Left renal pelvis (tissue), 4 donors: ENCODE measurements at regions not wholly inside any gene's neighbourhood (a gene's known extent, or its start where the extent isn't known, plus 50 kb on each side); places are given as distances from the start of the nearest gene placed in this dataset.

Experiments
- DNase-seq, 4 donors: peaks; one replicate each; pipeline ENCODE4 v3.0.0-alpha.2; 2013; ENCODE audit warnings: low read depth in 4 of 4, low spot score in 3 of 4

DNA sequence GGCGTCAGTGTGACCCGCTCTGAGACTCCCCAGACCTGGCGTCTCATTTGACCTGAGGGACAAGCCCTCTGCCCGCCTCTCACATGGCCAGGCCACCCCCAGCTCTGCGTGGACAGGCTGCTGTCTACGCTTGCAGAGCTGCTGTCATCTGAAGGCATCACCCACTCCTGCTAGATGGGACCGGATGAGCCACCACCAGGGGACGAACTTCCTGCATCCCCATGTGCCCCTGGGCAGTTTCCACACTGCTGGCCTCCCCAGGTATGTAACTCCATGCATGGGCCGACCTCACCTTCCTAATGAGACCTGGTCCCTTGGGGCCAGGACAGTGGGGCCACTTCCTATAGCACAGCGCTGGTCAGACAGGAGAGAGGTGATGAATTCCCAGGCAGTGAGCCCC, 121.5 kb downstream of the PSMG1 start:
- no peak for DNase-seq

DNA sequence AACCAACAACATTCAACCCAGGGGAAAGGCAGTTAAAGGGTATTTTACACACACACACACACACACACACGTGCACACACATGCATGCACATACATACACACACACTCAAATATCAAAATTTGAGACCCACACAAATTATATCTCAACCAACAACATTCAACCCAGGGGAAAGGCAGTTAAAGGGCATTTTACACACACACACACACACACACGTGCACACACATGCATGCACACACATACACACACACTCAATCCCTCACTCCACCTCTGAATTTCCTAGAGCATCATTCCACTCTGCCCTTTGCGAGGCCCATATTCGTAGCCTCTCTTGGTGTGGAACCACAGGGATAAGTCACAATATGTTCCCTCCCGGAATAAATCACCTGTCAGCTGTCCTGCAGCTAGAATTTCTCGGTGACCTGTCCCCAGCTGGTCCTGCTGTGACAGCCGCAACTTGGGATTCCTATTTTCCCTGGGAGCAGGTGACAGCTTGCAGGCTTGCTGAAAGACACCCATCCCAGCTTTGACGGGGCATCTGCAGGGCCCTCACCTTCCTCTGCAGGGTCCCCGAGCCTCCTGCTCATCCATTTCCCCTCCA, 122.7 kb downstream of the PSMG1 start:
- DNase-seq = no peak

DNA sequence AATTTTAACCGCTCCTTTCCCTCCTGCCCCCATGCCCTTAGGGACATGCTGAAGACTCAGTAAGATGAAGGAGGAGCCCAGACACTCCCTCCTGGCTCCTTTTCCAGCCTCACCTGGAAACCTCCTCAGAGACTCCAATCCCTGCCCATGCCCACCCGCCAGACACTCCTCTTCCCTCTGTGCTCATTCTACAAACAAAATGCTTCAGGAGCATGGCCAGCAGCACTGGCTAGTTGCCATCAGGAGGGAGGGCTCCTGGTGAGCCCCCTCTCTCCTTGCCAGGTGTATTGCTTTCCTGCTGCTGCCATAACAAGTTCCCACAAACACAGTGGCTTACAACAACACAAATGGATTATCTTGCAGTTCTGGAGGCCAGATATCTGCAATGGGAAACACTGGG, 126.1 kb downstream of the PSMG1 start:
- no peak for DNase-seq

DNA sequence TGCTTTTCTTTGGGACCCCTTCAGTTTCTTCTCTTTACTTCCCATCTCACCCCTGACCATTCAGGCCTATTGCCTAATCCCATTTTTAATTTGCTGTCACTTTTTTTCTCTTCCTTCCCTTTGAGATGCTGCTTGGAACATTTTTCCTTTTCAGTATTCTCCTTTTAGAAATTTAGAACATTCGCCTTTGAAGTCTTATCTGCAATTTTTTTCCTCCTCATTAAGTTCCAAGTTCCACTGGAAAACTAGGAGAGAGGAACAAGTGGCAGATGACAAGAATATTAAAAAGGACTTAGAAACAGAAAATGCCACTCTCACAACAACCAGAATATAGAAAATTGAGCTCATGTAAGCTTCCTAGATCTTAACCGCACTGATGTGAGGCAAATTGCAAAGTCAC, 126.6 kb downstream of the PSMG1 start:
- no peak for DNase-seq

DNA sequence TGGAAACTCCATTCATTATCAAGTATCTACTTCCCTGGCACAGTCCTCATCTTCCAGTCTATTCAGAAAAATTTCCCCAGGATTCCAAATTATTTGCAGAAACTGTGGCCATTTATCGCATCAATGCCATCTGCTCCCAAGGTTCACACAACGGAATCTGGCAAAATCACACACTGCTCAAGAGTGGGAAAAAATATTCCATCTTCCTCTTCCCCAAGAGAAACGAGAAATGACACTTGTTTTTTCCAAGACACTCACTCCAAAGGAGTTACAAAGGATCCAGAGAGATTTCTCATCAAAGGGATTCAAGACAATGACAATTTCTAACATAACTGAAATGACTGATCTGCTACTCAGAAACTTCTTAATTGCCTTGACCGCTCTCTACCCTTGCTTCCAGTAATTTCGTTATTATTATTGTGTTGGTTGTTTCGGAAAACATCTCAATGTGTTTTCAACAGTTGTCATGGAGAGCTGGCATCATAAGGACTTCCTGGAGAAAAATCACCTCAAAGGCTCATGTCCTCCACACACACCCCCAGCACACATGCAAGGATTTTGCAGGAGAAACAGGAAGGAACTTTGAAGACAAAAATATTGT, 128.0 kb downstream of the PSMG1 start:
- DNase-seq = no peak

DNA sequence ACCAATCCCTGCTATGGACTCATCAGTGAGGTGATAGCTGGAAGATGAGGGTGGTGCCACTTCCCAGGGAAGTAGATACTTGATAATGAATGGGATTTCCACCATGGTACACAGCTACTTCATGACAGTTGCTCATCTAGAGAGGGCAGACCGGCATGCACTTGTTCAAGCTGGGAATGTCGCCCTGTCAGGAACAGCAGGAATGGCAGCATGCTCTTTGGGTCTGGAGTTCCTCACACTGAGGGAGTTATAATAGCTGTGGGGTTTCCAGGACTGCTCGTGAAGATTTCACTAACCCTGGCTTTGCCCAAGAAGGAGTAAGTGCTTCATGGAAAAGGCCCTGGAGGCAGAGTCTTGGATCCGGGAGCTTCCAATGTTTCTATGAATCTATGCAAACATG, 129.2 kb downstream of the PSMG1 start:
- no peak for DNase-seq

DNA sequence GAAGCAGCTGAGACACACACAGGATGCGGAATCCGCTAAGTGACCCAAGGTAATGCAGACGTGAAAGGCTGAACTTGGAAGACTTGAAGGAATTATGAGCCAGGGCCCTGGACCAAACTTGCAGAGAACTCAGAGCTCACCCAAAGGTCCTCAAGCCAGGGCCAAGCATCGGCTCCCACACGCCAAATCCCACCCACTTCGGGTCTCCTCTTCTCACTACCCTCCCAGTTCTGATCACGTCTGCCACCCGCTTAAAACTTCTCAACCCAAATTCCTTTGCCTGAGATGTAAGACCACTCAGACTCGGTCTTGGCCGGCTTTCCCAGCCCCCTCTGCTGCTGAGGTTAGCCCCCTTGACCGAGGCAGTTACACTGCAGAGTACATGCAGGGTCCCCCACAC, 130.1 kb downstream of the PSMG1 start:
- DNase-seq = no peak

DNA sequence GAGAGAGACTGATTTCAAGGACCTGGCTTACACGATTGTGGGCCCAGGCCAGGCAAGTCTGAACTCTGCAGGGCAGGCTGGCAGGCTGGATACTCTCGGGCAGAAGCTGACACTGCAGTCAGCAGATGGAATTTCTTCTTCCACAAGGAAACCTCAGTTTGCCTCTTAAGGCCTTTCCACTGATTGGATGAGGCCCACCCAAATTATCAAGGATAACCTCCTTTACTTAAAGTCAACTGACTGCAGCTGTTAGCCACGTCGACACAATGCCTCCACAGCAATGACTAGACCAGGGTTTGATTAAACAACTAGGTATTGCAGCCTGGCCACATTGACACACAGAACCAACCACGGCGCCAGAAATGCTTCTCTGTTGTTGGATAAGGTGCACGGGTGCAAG, 130.5 kb downstream of the PSMG1 start:
- no peak for DNase-seq

DNA sequence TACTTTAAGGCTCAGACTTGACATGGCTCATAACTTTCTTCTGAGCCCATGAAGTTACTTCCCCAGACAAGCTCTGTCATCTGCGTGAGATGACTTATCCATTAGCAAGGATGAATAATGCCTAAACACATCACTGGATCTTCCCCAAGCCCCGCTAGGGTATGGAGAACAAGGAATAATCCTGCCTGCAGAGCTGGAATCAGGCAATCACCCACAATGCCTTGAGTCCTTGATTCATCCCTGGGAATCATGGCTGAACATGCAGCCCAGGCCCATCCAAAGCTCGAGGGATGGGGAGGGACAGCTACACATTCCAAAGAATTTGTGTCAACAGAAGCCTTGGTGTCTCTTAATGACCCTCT, 131.7 kb downstream of the PSMG1 start:
- no peak for DNase-seq

DNA sequence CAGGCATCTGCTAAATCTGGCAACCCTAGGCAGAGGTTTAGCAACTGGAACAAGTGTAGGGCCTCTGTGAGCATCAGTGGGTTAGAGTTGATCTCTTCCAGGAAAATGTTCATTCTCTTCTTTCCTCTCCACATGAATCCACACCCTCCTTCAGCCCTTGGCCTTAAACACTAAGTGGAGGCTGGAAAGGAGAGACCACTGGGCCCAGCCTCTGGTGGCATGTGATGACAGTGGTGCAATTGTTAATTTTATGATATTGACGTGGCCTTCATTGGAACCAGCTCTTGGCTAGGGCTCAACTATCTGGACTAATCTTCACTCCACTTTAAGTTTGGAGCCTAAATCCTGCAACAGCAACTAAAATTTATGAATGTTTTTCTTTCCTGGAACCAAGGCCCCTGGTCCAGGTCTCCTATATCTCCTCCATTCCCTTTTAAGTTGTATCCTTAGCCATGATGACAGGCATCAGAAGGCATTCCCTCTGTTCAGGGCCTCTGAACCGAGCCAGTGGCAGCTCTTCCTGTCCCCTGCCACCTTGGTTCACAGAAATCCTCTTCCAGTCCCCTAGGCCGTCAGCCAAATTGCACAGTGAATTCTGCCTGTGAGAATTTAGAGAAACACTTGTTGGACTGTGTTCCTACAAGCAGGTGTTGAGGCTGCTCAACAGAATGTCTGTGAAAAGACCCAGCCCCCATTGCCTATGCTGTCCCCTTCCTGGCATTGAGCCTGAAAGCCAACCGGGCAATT, 132.2 kb downstream of the PSMG1 start:
- DNase-seq = no peak

DNA sequence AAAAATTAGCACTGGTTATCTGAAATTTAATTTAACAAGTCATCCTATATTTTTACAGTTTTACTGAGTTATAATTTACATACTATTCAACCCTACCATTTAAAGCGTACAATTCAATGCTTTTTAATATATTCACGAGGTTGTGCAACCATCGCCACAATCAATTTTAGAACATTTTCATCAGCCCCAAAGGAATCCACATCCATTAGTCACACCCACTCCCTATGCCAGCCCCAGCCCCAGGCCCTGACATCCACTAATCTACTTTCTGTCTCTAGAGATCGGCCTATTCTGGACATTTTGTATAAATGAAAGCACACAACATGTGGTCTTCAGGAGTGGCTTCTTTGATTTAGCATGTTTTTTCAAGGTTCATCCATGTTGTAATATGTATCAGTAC, 134.7 kb downstream of the PSMG1 start:
- no peak for DNase-seq

DNA sequence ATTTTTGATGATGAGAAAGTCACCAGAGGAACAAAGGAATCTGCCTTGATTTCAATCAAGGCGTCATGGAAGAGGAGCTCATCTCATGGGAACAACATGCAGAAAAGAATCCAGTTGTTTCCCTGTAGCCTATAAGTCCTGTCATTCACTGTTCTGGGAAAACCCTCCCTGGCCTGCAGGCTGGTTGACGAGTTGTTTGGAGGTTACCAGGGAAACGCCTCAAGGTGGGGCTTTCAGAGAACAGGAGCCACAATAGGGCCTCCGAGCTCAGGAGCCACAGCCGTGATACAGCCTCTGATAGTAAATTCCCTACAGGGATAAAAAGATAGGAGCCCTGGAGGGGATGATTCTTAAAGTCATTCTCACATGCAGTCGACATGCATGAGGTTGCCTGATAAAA, 135.2 kb downstream of the PSMG1 start:
- no peak for DNase-seq

DNA sequence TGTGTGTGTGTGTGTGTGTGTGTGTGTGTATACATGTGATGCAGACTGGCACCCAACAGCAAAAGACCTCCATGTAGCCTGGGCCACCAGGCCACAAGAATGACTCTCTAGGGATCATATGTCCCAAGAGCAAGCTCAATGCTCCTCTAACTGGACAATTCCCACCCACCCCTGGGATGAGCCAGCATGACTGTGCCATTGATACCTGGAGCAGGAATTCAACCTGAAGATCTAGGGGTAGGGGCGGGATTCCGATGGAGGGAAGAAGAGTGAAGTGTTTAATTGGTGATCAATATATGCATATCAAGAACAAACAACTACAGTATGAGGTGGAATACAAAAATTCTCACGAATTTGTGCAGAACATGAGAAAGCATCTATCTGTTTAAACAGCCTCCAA, 136.2 kb downstream of the PSMG1 start:
- no peak for DNase-seq

DNA sequence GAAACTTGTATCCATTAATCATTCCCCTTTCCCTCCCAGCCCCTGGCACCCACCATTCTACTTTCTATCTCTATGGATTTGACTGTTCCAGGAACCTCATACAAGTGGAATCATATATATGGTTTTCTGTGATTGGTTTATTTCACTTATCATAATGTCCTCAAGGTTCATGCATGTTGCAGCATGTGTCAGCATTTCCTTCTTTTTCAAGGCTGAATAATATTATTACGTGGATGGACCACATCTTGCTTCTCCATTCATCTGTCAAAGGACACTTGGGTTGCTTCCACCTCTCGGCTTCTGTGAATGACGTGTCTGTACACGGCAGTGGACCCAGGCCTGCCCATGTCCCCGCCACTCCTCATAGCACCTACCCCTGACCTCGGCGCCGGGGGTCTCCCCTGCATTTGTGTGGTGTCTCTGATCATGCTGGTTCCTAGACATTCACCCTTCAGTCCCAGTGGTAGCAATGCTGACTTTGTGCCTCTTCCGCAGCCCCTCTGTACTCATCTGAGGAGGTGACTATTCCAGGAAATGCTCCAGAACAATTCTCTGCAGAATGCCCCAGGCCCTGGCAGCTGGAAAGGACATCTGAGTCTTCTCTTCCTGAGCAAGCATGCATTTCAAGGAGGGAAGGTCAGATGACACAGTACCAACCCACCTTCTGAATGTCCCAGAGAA, 136.9 kb downstream of the PSMG1 start:
- no peak for DNase-seq

DNA sequence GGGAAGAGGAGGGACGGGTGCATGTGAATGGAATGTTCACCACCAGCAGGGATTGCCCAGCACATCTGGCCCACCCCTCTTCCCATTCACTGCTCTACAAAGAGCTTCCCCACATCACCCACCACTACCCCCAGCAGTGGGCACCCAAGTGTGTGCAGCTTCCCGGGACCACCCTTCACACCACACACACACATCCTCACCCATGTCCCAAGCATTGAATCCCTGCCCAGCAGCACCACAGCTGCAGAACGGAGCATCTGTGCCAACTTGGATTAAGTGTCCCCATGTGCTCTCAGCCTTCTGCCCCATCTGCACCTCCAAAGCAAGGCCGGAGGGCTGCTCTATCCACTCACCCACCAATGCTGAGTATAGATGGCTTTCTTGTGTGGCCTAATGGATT, 141.4 kb downstream of the PSMG1 start:
- no peak for DNase-seq

DNA sequence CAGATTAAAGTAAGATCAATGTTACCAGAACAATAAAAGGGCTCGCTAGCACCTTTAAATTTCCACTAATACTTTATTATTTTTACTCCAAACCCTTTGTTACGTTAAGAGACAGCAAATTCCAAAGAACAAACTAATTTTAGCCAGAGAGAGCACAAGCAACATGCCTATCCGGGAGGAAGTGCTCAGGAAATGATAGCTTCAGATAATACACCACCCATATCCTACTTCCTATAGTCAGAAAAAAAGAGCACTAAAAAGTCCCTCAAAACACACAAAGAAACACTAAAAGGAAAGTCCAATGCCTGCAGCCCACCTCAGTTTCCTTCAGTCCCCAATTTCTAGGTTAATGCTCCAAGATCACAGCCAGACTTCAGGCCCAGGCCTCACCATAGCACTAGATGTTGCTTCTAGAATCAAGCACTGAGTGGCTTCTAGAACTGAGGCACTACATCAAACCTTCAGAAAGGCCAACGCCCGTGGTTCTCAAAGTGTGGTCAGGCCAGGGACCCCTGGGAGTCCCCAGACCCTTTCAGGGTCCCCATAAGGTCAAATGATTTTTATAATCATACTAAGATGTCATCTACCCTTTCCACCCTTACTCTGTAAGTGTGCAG, 142.6 kb downstream of the PSMG1 start:
- no peak for DNase-seq

DNA sequence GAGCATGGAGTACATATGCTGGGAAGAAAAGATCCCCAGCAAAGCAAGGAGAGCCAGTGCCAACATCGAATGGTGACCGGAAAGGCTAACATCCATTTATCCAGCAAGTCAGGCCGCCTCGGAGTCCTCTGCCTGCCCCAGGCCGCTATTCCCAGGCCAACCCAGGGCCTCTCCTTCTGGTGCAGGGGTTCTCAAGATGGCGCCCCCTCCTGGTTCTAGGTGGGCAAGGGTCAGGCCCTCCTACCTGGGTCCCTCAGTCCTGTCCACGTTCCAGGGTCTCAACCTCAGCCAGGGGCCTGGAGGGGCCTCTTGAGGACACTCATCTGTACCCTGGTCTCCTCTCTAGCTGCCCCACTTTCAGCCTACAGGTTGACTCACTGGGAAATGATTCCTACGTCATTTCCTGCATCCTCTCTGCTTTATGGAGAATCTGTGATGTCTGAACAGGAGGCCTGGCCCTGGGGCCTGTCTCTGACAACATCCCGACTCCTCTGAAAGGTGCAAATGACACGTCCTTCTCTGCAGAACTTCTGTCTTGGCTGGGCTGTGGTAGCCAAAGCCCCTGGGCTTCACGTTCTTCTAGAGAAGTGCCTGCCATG, 145.3 kb downstream of the PSMG1 start:
- no peak for DNase-seq

DNA sequence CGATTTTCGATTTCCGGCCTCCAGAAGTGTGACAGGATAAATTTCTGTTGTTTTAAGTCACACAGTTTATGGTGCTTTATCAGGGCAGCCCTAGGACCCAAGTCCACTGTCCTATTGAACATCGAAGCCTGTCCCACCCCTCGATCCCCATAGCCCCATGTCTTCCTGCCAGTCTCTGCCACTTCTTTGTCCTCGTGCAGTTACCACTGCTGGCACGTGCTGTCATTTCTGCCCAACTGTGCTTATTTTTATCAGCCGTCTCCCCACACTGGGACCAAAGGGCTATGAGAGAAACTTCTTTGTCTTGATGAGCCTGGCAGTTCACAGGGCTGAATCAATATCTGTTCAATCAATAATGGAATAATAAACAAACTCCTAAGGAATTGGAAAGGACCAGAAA, 146.7 kb downstream of the PSMG1 start:
- no peak for DNase-seq

DNA sequence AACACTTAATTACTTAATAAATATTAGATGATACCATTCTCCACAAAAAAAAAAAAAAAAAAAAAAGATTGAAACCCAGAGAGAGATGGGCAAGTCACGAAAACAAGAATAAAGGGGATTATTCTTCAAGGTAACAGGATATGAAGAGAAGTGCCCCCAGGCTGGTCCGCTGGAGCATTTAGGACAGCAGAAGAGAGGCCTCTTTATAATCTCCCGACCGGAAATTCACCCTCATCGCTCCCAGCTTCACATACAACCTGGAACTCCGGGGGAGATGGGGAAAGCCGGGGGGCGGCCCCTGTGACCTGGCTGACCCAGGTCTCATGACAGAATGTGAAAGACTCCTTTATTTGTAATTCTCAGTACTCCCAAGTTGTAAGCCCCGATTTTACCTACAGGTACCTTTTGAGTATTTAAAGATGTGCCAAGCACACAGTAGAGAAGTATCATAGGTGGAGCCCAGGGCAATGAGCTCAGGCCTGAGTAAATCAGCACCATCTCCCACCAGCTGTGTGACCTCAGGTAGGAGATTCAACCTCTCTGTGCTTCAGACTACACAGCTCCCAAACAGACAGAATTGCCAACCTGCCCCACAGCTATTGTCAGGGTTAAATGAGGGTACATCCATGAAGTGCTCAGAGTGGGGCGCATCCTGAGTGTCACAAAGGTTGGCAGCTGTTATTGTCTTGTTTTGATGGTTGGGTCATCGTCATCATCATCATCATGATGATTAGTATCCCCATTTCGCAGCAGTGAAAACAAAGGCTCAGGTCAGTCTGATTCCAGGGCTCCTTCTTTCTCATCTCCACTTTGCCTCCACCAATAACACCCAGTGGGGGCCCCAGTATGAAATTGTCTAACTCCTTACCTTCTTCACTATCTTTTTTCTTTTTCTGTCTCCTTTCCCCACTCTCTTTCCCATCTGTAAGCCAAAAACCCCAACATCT, 148.4 kb downstream of the PSMG1 start:
- no peak for DNase-seq
